Effector memory CD8-positive, alpha-beta T cell (primary cell): ENCODE measurements at regions not wholly inside any gene's neighbourhood (a gene's known extent, or its start where the extent isn't known, plus 50 kb on each side); places are given as distances from the start of the nearest gene placed in this dataset.
"Not testable (repeated sequence)": the region's sequence is repeated elsewhere in the genome, so short reads cannot be mapped to it uniquely, and the experiment has no call there.

Experiments
- ATAC-seq: fragments of 150-1000 bp; cut with Tn5 transposase; replicated peaks from 2 replicates; pipeline ENCODE4 v1.10.0; 2021; ENCODE audit warnings: mild to moderate bottlenecking, moderate library complexity
- DNase-seq, 3 experiments: peaks; one replicate each; pipeline ENCODE4 v3.0.0; 2021
- H3K27ac Mint-ChIP-seq, 2 donors: one replicate each; pipeline ENCODE4 v1.8.0; 2022; ENCODE audit warnings: mild to moderate bottlenecking in 2 of 2, mixed read lengths in 2 of 2, moderate library complexity in 2 of 2
- H3K27me3 Mint-ChIP-seq, 2 donors: one replicate each; pipeline ENCODE4 v1.8.0; 2022; ENCODE audit warnings: mixed read lengths in 2 of 2
- H3K36me3 Mint-ChIP-seq: one replicate; pipeline ENCODE4 v1.8.0; 2022; ENCODE audit warnings: mild to moderate bottlenecking, moderate library complexity, mixed read lengths; ENCODE audit not compliant: insufficient read depth
- H3K4me1 Mint-ChIP-seq, 2 donors: one replicate each; pipeline ENCODE4 v1.8.0; 2022; ENCODE audit warnings: low read depth in 2 of 2, mixed read lengths in 2 of 2
- H3K4me3 Mint-ChIP-seq, 2 donors: one replicate each; pipeline ENCODE4 v1.8.0; 2022; ENCODE audit warnings: mild to moderate bottlenecking in 2 of 2, mixed read lengths in 2 of 2, moderate library complexity in 2 of 2
- H3K9me3 Mint-ChIP-seq, 2 donors: one replicate each; pipeline ENCODE4 v1.8.0; 2022; ENCODE audit warnings: mixed read lengths in 2 of 2

GRCh38 chr1:224548676-224549075 lies 67.4 kb upstream of the CNIH3 start:
- Mint-ChIP-seq H3K27me3 (peaks cover 0 to 16% of the 10 kb centered on the region in 2 donors), H3K36me3 (no peaks in the 10 kb centered on the region), H3K9me3 (no peaks in the 10 kb centered on the region), H3K4me3 (no peak overlapping the region), H3K27ac (no peak overlapping the region), H3K4me1 (no peaks in the 10 kb centered on the region)
- no peak for DNase-seq
- no peak for ATAC-seq

- not testable (repeated sequence) for H3K9me3 Mint-ChIP-seq, ATAC-seq, H3K4me1 Mint-ChIP-seq, H3K4me3 Mint-ChIP-seq, DNase-seq, H3K27me3 Mint-ChIP-seq, H3K36me3 Mint-ChIP-seq, H3K27ac Mint-ChIP-seq
Observed at GRCh38 chr1:224551189-224551588, 64.9 kb upstream of the CNIH3 start.

- H3K4me1 Mint-ChIP-seq = no peaks in the 10 kb centered on the region
Observed at GRCh38 chr1:224554056-224554455, 62.1 kb upstream of the CNIH3 start.

DNA sequence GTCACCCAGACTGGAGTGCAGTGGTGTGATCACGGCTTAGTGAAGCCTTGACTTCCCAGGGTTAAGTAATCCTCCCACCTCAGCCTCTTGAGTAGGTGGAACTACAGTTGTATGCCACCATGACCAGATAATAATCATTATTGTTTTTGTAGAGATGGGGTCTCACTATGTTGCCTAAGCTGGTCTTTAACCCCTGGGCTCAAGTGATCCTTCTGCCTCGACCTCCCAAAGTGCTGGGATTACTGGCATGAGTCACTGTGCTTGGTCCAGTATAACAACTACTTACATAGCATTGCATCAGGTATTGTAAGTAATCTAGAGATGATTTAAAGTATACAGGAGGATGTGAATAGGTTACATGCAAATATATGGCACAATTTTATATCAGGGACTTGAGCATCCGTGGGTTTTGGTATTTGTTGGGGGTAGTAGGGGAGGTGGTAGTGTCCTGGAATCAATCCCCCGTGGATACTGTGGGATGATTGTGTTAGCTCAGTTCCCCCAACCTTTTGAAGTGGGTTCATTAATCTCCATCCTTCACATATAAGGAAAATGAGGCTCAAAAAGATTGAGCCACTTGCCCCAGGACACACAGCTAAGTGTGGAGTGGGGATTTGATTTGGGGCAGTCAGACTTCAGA lies 61.4 kb upstream of the CNIH3 start:
- Mint-ChIP-seq H3K4me1 (no peaks in the 10 kb centered on the region), H3K4me3 (no peak overlapping the region), H3K27ac (no peak overlapping the region), H3K36me3 (no peaks in the 10 kb centered on the region), H3K27me3 (peaks cover 0 to 5% of the 10 kb centered on the region in 2 donors), H3K9me3 (no peaks in the 10 kb centered on the region)
- DNase-seq = no peak
- ATAC-seq = no peak

More at GRCh38 chr1:224554056-224554455, 62.1 kb upstream of the CNIH3 start:
- H3K27ac Mint-ChIP-seq = peak overlapping the region in 1 of 2 donors; percentile 8
- no peak overlapping the region for H3K4me3 Mint-ChIP-seq
- H3K27me3 Mint-ChIP-seq = peaks cover 0 to 5% of the 10 kb centered on the region in 2 donors
- DNase-seq (no peak), ATAC-seq (no peak)
- H3K9me3 Mint-ChIP-seq = no peaks in the 10 kb centered on the region
- H3K36me3 Mint-ChIP-seq = no peaks in the 10 kb centered on the region

- ATAC-seq (no peak), DNase-seq (no peak)
- no peak overlapping the region for H3K4me3 Mint-ChIP-seq
- peaks cover 0 to 5% of the 10 kb centered on the region in 2 donors for H3K27me3 Mint-ChIP-seq
- no peaks in the 10 kb centered on the region for H3K9me3 Mint-ChIP-seq
- H3K4me1 Mint-ChIP-seq = no peaks in the 10 kb centered on the region
- no peaks in the 10 kb centered on the region for H3K36me3 Mint-ChIP-seq
- H3K27ac Mint-ChIP-seq = no peak overlapping the region
Observed at GRCh38 chr1:224558904-224559303, 57.2 kb upstream of the CNIH3 start.

- H3K4me3 Mint-ChIP-seq = no peak overlapping the region
- ATAC-seq (no peak), DNase-seq (no peak)
- no peaks in the 10 kb centered on the region for H3K36me3 Mint-ChIP-seq
- H3K4me1 Mint-ChIP-seq = no peaks in the 10 kb centered on the region
- peaks cover 0 to 5% of the 10 kb centered on the region in 2 donors for H3K27me3 Mint-ChIP-seq
- H3K27ac Mint-ChIP-seq = no peak overlapping the region
- no peaks in the 10 kb centered on the region for H3K9me3 Mint-ChIP-seq
Observed at GRCh38 chr1:224559981-224560728, 56.0 kb upstream of the CNIH3 start.

DNA sequence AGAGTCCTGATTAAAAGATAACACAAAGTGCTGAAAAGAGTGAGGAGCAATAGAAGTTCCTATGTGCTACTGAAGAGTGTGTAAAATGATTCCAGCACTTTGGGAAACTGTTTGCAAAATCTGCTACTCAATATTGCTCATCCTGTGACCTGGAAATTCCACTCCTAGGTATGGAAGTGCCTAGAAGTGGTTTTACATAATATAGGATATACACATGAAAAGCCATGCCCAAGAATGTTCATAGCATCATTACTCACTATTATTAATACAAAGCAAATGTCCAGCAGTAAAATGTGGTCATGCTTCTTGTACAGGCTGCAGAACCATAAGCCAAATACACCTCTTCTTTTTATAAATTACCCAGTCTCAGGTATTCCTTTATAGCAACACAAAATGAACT lies 53.2 kb upstream of the CNIH3 start:
- not testable (repeated sequence) for ATAC-seq, H3K4me1 Mint-ChIP-seq, H3K27me3 Mint-ChIP-seq, H3K4me3 Mint-ChIP-seq, H3K27ac Mint-ChIP-seq, DNase-seq, H3K9me3 Mint-ChIP-seq, H3K36me3 Mint-ChIP-seq

GRCh38 chr1:224563666-224564065 lies 52.5 kb upstream of the CNIH3 start:
- Mint-ChIP-seq H3K9me3 (no peaks in the 10 kb centered on the region), H3K36me3 (no peaks in the 10 kb centered on the region), H3K4me3 (no peak overlapping the region), H3K27ac (no peak overlapping the region), H3K4me1 (no peaks in the 10 kb centered on the region), H3K27me3 (no peaks in the 10 kb centered on the region)
- DNase-seq = no peak
- no peak for ATAC-seq

DNA sequence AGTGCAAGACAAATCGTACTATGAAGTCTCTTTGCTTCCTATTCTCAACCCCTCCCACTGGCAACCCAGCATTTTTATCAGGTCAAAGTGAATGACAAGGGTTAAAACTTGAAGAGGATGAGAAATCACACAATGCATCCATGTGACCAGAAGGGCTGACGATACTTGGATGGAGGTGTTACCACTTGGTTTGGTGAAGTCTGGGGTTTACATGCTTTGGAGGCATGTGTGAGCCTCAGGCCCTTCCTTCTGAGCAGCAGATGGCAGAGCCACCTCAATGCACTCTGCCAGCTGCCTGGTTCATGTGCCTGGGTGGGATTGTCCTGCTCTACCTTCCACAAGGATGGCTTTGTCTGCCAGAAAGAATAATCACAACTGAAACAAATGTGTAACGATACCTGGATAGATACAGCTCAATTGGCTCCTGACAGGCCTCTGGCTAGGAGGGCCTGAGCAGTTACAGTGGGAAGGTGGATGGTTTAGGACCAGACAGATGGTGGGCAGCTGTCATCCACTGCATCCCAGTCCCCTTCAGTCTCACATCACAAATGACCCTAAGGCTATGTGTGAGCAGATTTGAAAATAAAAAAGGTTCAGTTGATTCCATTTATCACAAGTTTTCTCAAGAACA lies 51.5 kb upstream of the CNIH3 start:
- H3K9me3 Mint-ChIP-seq = no peaks in the 10 kb centered on the region

GRCh38 chr1:224565186-224565585 lies 50.9 kb upstream of the CNIH3 start:
- Mint-ChIP-seq H3K27me3 (no peaks in the 10 kb centered on the region), H3K9me3 (no peaks in the 10 kb centered on the region), H3K36me3 (no peaks in the 10 kb centered on the region), H3K4me3 (no peak overlapping the region), H3K27ac (no peak overlapping the region), H3K4me1 (no peaks in the 10 kb centered on the region)
- DNase-seq = no peak
- no peak for ATAC-seq

More for the DNA sequence above, 51.5 kb upstream of the CNIH3 start:
- no peak overlapping the region for H3K27ac Mint-ChIP-seq
- DNase-seq (no peak), ATAC-seq (no peak)
- no peaks in the 10 kb centered on the region for H3K27me3 Mint-ChIP-seq
- H3K36me3 Mint-ChIP-seq = no peaks in the 10 kb centered on the region
- H3K4me1 Mint-ChIP-seq = no peaks in the 10 kb centered on the region
- no peak overlapping the region for H3K4me3 Mint-ChIP-seq

DNA sequence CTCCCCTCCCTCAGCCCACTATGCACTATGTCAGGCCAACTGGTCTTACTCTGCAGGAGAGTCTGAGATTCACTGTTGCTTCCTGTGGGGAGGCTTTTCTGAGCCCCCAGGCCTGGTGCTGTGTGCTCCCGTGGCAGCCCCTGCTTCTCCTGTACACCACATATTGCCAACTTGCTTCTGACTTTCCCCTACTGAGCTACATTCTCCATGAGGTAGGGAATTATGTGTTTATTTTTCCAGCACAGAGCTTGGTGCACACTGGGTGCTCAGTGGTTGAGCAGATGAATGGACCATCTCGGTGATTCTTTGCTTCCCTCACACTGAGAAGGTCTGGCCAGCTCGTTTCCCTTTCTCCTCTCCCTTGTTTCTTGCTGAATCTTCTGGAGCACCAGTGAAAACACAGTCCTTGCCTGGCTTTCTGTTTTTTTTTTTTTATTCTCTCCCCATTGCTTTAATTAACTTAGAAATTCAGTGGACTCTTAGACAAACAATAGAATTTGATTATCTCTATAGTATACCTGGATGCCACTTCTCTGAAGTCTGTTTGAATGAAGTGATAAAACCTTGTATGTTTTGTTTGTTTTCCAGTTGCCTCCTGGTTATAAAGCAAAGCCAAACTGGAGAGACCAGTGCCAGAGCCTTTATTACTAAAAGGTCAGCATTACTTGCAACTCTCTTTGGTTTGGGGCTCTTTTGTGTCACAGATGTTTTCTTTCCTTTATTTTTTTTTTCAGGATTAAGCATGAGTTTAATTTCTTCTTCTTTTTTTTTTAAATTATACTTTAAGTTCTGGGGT lies 50.3 kb upstream of the CNIH3 start:
- Mint-ChIP-seq H3K4me1 (no peaks in the 10 kb centered on the region), H3K27ac (peak overlapping the region in 1 of 2 donors; percentile 72), H3K4me3 (no peak overlapping the region), H3K36me3 (no peaks in the 10 kb centered on the region), H3K27me3 (peaks cover 0 to 1% of the 10 kb centered on the region in 2 donors), H3K9me3 (no peaks in the 10 kb centered on the region)
- DNase-seq (no peak), ATAC-seq (no peak)
